Endothelial cell of umbilical vein (primary cell): ENCODE measurements at regions not wholly inside any gene's neighbourhood (a gene's known extent, or its start where the extent isn't known, plus 50 kb on each side); places are given as distances from the start of the nearest gene placed in this dataset.

Source experiments
- BruUV-seq: library from RNA; stranded (reverse); fragments of 400-500 nt; replicated peaks from 2 replicates; lab custom pipeline; 2021; lab: Mats Ljungman, UMichigan
- CTCF ChIA-PET: fragments of 300-600, 350-600 bp; sonication (Branson Sonifier 250); formaldehyde crosslinking; loops from one replicate; lab custom pipeline; 2021; ENCODE audit warnings: antibody characterized with exemption, inconsistent platforms; lab: Charles Lee
- POLR2A ChIA-PET: fragments of 300-600, 350-600 bp; sonication (Branson Sonifier 250); formaldehyde crosslinking; loops from one replicate; lab custom pipeline; 2021; ENCODE audit warnings: antibody characterized with exemption, inconsistent platforms; lab: Charles Lee
- DNase-seq: peaks from one replicate; pipeline ENCODE4 v3.0.0-alpha.2; 2011; ENCODE audit warnings: low read depth, low spot score
- FAIRE-seq: peaks from 2 replicates; lab custom pipeline; 2011; peaks lifted over from hg19 to GRCh38; lab: Jason Lieb, UNC
- H2AFZ ChIP-seq: 2 replicates; pipeline ENCODE4 v1.6.0; 2012; ENCODE audit warnings: low read depth, low read length, control low read depth, inconsistent platforms
- H3K27ac ChIP-seq: 2 replicates; pipeline ENCODE4 v1.5.1; 2011; ENCODE audit warnings: low read depth, mild to moderate bottlenecking, control low read depth, low read length, moderate library complexity; ENCODE audit not compliant: insufficient read depth
- H3K27me3 ChIP-seq, 2 experiments: 2 replicates each; pipeline versions ENCODE4 v1.6.0 to v1.6.1; 2011; ENCODE audit warnings: low read length in 2 of 2, mixed read lengths in 1 of 2; ENCODE audit not compliant: control insufficient read depth in 2 of 2, insufficient read depth in 2 of 2
- H3K36me3 ChIP-seq, 2 experiments: 2 replicates in 1 of 2; 3 replicates in 1 of 2; pipeline ENCODE4 v1.5.1; 2011; ENCODE audit warnings: low read length in 2 of 2, mild to moderate bottlenecking in 1 of 2, moderate library complexity in 1 of 2; ENCODE audit not compliant: control insufficient read depth in 2 of 2, insufficient read depth in 2 of 2; ENCODE audit errors: extremely low read depth in 1 of 2
- H3K4me1 ChIP-seq: 3 replicates; pipeline ENCODE4 v1.5.1; 2011; ENCODE audit warnings: mild to moderate bottlenecking, low read length; ENCODE audit not compliant: control insufficient read depth, insufficient read depth; ENCODE audit errors: extremely low read depth
- H3K4me2 ChIP-seq: 2 replicates; pipeline ENCODE4 v1.6.1; 2011; ENCODE audit warnings: low read length, control low read depth, mixed read lengths; ENCODE audit not compliant: insufficient read depth
- H3K4me3 ChIP-seq, 3 experiments: fragments of 200-600 bp in 1 of 3; sonication (generic), shearing (Covaris generic) in 1 of 3; replicated peaks in 1 of 3; 2 replicates each; pipeline ENCODE4 v1.5.1; 2011 to 2016; ENCODE audit warnings: control low read depth in 3 of 3, low read length in 3 of 3, mild to moderate bottlenecking in 2 of 3, inconsistent platforms in 1 of 3, low read depth in 1 of 3, moderate library complexity in 1 of 3; ENCODE audit not compliant: insufficient read depth in 1 of 3
- H3K79me2 ChIP-seq: 2 replicates; pipeline ENCODE4 v1.6.0; 2012; ENCODE audit warnings: low read length, inconsistent platforms; ENCODE audit not compliant: control insufficient read depth, insufficient read depth
- H3K9ac ChIP-seq: replicated peaks from 2 replicates; pipeline ENCODE3; 2011; ENCODE audit warnings: low read length, control low read depth; ENCODE audit not compliant: insufficient read depth; ENCODE audit errors: extremely low read depth
- H3K9me1 ChIP-seq: replicated peaks from 3 replicates; pipeline ENCODE4 v1.6.0; 2011; ENCODE audit warnings: mild to moderate bottlenecking, low read length; ENCODE audit not compliant: control insufficient read depth, insufficient read depth; ENCODE audit errors: extremely low read depth
- H3K9me3 ChIP-seq: replicated peaks from 2 replicates; pipeline ENCODE4 v1.5.1; 2012; ENCODE audit warnings: low read length, inconsistent platforms; ENCODE audit not compliant: control insufficient read depth, insufficient read depth
- H4K20me1 ChIP-seq: replicated peaks from 2 replicates; pipeline ENCODE3; 2011; ENCODE audit warnings: mild to moderate bottlenecking, low read length; ENCODE audit not compliant: control insufficient read depth, insufficient read depth; ENCODE audit errors: extremely low read depth
- EZH2 ChIP-seq: IDR thresholded peaks from 2 replicates; pipeline ENCODE4 v1.6.1; 2012; ENCODE audit warnings: borderline replicate concordance, low read depth, mild to moderate bottlenecking, moderate library complexity, low read length, inconsistent platforms; ENCODE audit not compliant: severe bottlenecking
- FOS ChIP-seq: IDR thresholded peaks from 2 replicates; pipeline ENCODE4 v1.6.1; 2011; ENCODE audit warnings: mild to moderate bottlenecking, low read length, moderate library complexity, borderline replicate concordance; ENCODE audit not compliant: insufficient read depth
- GATA2 ChIP-seq: IDR thresholded peaks from 2 replicates; pipeline ENCODE4 v1.7.0; 2011; ENCODE audit warnings: low read depth, mild to moderate bottlenecking, moderate library complexity, mixed read lengths, low read length; ENCODE audit not compliant: insufficient read length, insufficient read depth
- JUN ChIP-seq: IDR thresholded peaks from 2 replicates; pipeline ENCODE4 v1.6.1; 2011; ENCODE audit warnings: borderline replicate concordance, low read depth; ENCODE audit not compliant: insufficient read length, insufficient read depth
- MYC ChIP-seq: IDR thresholded peaks from one replicate; pipeline ENCODE4 v1.6.1; 2011; ENCODE audit warnings: mild to moderate bottlenecking, low read depth, low read length
- POLR2A ChIP-seq: IDR thresholded peaks from 2 replicates; pipeline ENCODE4 v1.6.1; 2012; ENCODE audit warnings: low read depth, mild to moderate bottlenecking, control low read depth, low read length
- POLR2AphosphoS5 ChIP-seq: IDR thresholded peaks from 2 replicates; pipeline ENCODE4 v1.6.1; 2012; ENCODE audit warnings: low read depth, mild to moderate bottlenecking, control low read depth, low read length, moderate library complexity; ENCODE audit not compliant: insufficient read depth
- dilution Hi-C: fragments of 300-500 bp; cut with MboI; formaldehyde crosslinking; loops from one replicate; pipeline ENCODE4 v1.15.0; 2019; ENCODE audit warnings: low sequenced_read_pairs; ENCODE audit not compliant: extremely low pct_ligation_motif_present
- intact Hi-C: fragments of 100-400 bp; cut with micrococcal nuclease; formaldehyde crosslinking; loops from one replicate; pipeline ENCODE4 v1.10.0; 2022
- TF ChIP-seq, protein P1 (sequence below): IDR thresholded peaks from 2 replicates; pipeline ENCODE4 v1.6.1; 2011; ENCODE audit not compliant: insufficient read depth, insufficient read length
- TF ChIP-seq, protein P2 (sequence below), 2 donors: IDR thresholded peaks; 1 replicate in 1 of 2; 2 replicates in 1 of 2; pipeline ENCODE4 v1.5.1; 2011; ENCODE audit warnings: low read length in 2 of 2, mild to moderate bottlenecking in 2 of 2, moderate library complexity in 2 of 2, control low read depth in 1 of 2, inconsistent platforms in 1 of 2, low read depth in 1 of 2; ENCODE audit not compliant: insufficient read depth in 1 of 2; ENCODE audit errors: extremely low read depth in 1 of 2

DNA sequence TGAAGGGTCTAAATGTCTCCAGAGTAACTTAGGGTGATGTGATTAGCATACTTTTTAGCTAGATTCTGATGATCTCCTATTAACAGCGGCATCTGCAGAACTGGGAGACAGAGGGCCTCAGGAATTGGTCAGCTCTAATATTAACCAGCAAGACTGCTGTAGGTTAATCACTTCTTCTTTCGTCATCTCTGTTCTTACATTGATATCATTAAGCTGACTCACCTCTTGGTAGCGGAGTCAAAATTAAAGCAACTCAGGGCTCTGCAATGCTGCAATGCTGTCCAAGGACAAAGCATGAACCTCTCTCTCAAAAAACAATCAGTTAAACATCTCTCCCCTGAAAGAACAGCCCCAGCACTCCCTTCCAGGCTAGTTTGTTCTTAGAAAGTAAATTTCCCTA, 57.5 kb upstream of the TRA2B start:
- no peak overlapping the region for H3K27ac ChIP-seq
- intact Hi-C loops, result no loop called here
- ChIA-PET POLR2A (no interaction called here), CTCF (interaction anchor here (0.9 to 4.2 kb wide), 6 partner anchors 10 to 545 kb away, joined by 3 to 20 read pairs (median 4); no protein-coding TSS in a partner anchor)
- TF ChIP-seq FOS (no peak), EZH2 (no peak), POLR2A (no peak), JUN (no peak), GATA2 (no peak), MYC (no peak), POLR2AphosphoS5 (no peak)
- TF ChIP-seq, protein P1, sequence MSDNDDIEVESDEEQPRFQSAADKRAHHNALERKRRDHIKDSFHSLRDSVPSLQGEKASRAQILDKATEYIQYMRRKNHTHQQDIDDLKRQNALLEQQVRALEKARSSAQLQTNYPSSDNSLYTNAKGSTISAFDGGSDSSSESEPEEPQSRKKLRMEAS, result no peak
- TF ChIP-seq, protein P2, sequence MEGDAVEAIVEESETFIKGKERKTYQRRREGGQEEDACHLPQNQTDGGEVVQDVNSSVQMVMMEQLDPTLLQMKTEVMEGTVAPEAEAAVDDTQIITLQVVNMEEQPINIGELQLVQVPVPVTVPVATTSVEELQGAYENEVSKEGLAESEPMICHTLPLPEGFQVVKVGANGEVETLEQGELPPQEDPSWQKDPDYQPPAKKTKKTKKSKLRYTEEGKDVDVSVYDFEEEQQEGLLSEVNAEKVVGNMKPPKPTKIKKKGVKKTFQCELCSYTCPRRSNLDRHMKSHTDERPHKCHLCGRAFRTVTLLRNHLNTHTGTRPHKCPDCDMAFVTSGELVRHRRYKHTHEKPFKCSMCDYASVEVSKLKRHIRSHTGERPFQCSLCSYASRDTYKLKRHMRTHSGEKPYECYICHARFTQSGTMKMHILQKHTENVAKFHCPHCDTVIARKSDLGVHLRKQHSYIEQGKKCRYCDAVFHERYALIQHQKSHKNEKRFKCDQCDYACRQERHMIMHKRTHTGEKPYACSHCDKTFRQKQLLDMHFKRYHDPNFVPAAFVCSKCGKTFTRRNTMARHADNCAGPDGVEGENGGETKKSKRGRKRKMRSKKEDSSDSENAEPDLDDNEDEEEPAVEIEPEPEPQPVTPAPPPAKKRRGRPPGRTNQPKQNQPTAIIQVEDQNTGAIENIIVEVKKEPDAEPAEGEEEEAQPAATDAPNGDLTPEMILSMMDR (IDR thresholded peaks at IDR 0.05; ENCODE audit: extremely low read depth in 1 of 2, insufficient read depth in 1 of 2, low read depth in 1 of 2, low read length in 2 of 2), result no peak
- no peak for FAIRE-seq
- no peaks in the 10 kb centered on the region for H3K79me2 ChIP-seq
- H3K9me3 ChIP-seq, result no peaks in the 10 kb centered on the region
- no TSS peak for BruUV-seq
- H2AFZ ChIP-seq, result no peak overlapping the region
- no peaks in the 10 kb centered on the region for H3K9me1 ChIP-seq
- peaks cover 2% of the 10 kb centered on the region in 2 experiments for H3K27me3 ChIP-seq
- H3K4me2 ChIP-seq, result no peak overlapping the region
- dilution Hi-C loops, result no loop called here
- no peak for DNase-seq
- no peaks in the 10 kb centered on the region for H3K4me1 ChIP-seq
- H4K20me1 ChIP-seq, result no peaks in the 10 kb centered on the region
- H3K36me3 ChIP-seq, result no peaks in the 10 kb centered on the region
- H3K9ac ChIP-seq, result no peak overlapping the region
- H3K4me3 ChIP-seq, result no peak overlapping the region
